ENCODE measurements at regions not wholly inside any gene's neighbourhood (a gene's known extent, or its start where the extent isn't known, plus 50 kb on each side); places are given as distances from the start of the nearest gene placed in this dataset.

DNA sequence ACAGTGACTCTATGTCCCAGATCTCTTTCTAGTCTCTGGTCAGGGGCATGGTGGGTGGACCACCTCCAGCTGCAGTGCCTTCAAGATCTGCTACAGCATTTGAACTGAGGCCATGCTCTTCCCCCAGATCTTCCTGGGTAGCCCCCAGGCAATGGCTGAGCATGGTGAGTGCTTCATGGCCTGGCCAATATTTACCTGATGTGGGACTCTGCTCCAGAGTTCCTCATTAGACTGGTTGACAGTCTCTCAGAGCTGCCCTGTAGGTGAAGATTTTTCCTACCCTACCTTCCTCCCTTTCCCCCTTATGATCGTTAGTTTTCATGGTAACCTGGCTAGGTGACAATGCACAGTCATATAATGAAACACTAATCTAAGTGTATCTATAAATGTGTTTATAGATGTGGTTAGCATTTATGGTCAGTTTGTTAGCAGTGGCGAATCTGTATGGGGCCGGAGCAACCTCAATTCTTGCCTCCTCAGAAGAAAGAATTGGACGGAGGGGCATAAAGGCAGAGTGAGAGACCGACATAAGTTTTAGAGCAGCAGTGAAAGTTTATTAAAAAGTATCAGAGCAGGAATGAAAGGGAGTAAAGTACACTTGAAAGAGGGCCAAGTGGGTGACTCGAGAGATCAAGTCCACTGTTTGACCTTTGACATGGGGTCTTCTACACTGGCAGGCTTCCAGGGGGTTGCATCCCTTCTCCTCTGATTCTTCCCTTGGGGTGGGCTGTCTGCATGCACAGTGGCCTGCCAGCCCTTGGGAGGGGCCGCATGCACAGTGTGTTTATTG is 256.3 kb downstream of the CD83 start:
- DNase-seq, result no peak
- H3K9me3 ChIP-seq, result no peaks in the 10 kb centered on the region
- TF ChIP-seq POLR2A (IDR thresholded peaks at IDR 0.05) (no peak), CTCF (IDR thresholded peaks at IDR 0.05) (no peak)
- H3K4me1 ChIP-seq, result no peaks in the 10 kb centered on the region
- H3K4me3 ChIP-seq, result no peak overlapping the region
- ATAC-seq, result no peak
- H3K36me3 ChIP-seq (replicated peaks in 1 of 2; ENCODE audit: insufficient read depth in 1 of 2, low read depth in 2 of 2), result no peaks in the 10 kb centered on the region
- WGBS, 2 donors, result 68 to 72% methylated on average over 7 of the region's 7 CpGs
- H3K27ac ChIP-seq, result no peak overlapping the region
- intact Hi-C loops (cut with DNase I), result no loop called here
- no peaks in the 10 kb centered on the region for H3K27me3 ChIP-seq

- intact Hi-C loops (cut with DNase I), result no loop called here
- no peak overlapping the region for H3K27ac ChIP-seq
- H3K9me3 ChIP-seq, result no peaks in the 10 kb centered on the region
- no peaks in the 10 kb centered on the region for H3K4me1 ChIP-seq
- TF ChIP-seq POLR2A (IDR thresholded peaks at IDR 0.05), result no peak
- no peak for TF ChIP-seq CTCF (IDR thresholded peaks at IDR 0.05)
- no peak for ATAC-seq
- no peak overlapping the region for H3K4me3 ChIP-seq
- H3K36me3 ChIP-seq (replicated peaks in 1 of 2; ENCODE audit: insufficient read depth in 1 of 2, low read depth in 2 of 2), result no peaks in the 10 kb centered on the region
- 43 to 57% methylated on average over 1 of the region's 1 CpG for WGBS, 2 donors
- no peaks in the 10 kb centered on the region for H3K27me3 ChIP-seq
- DNase-seq, result no peak
Observed at GRCh38 chr6:14375930-14376329, 258.4 kb downstream of the CD83 start.

DNA sequence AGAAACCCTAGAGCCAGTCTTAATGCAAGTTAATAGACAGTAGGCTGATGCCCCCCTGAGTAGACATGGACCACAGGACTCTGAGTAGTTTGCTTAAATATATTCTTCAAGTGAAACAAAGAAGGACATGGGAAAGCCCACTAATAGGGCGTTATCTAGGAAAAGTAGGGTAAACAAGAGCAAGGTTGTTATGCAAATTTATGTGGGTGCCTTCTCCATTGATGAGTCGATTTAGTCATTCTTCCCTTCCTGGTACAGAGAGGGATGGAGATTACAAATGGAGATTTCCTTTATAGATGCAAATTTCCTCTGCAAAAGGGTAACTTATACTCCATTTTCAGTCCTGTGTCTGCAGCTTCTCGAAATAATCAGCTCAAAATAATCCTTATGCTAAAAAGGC is 262.0 kb downstream of the CD83 start:
- Histone ChIP-seq H3K4me1 (no peaks in the 10 kb centered on the region), H3K4me3 (no peak overlapping the region), H3K9me3 (no peaks in the 10 kb centered on the region), H3K36me3 (replicated peaks in 1 of 2; ENCODE audit: insufficient read depth in 1 of 2, low read depth in 2 of 2) (no peaks in the 10 kb centered on the region), H3K27me3 (no peaks in the 10 kb centered on the region), H3K27ac (no peak overlapping the region)
- intact Hi-C loops (cut with DNase I), result no loop called here
- 62 to 73% methylated on average over 3 of the region's 3 CpGs for WGBS, 2 donors
- no peak for TF ChIP-seq POLR2A (IDR thresholded peaks at IDR 0.05)
- no peak for TF ChIP-seq CTCF (IDR thresholded peaks at IDR 0.05)
- DNase-seq, result no peak
- no peak for ATAC-seq

DNA sequence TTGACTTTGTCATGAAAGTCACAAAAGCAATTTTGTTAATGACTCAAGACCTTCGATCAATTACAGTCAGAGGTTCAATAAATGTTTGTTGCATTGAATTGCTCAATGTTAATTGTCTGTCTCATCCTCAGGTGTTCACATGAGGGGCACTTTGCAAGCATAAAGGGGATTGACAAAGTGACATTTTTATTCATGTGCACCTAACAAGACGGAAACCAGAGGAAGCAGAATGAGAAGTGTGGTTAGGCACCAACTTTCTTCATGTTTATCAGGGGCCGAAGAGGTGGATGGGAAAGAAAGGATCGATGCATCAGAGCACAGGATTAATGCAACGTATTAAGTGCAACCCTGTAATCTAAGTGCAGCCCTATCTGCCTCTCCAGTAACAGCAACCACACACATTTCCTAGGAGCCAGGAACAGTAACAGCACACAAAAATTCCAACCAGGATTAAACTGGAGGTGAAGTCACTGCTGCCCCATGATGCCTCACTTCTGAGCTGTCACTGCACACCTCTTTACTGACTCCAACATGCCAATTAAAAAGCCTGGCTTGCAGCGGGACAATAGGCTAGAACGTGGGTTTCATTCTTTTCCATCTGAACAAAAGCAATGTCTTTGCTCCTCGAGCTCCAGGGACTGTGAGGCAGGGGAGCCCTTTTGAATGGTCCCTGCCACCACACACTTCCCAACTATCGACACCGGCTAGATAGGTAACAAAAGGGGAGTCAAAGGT is 262.7 kb downstream of the CD83 start:
- DNase-seq (no peak), ATAC-seq (no peak)
- H3K4me3 ChIP-seq, result no peak overlapping the region
- TF ChIP-seq CTCF (IDR thresholded peaks at IDR 0.05) (no peak), POLR2A (IDR thresholded peaks at IDR 0.05) (no peak)
- no peaks in the 10 kb centered on the region for H3K9me3 ChIP-seq
- 54 to 62% methylated on average over 10 of the region's 10 CpGs for WGBS, 2 donors
- H3K4me1 ChIP-seq, result no peaks in the 10 kb centered on the region
- H3K27ac ChIP-seq, result no peak overlapping the region
- H3K27me3 ChIP-seq, result no peaks in the 10 kb centered on the region
- intact Hi-C loops (cut with DNase I), result no loop called here
- H3K36me3 ChIP-seq (replicated peaks in 1 of 2; ENCODE audit: insufficient read depth in 1 of 2, low read depth in 2 of 2), result no peaks in the 10 kb centered on the region

All from body of pancreas (tissue), 4 donors.